Kidney glomerular epithelial cell (primary cell): ENCODE measurements at regions not wholly inside any gene's neighbourhood (a gene's known extent, or its start where the extent isn't known, plus 50 kb on each side); places are given as distances from the start of the nearest gene placed in this dataset.

ENCODE experiments used
- DNase-seq: peaks from one replicate; lab custom pipeline; 2025; lab: John Stamatoyannopoulos, UW

- no peak for DNase-seq
These were observed 89.0 kb upstream of the PTPRR start for GRCh38 chr12:71009430-71010142.

GRCh38 chr12:71008616-71009015, 88.1 kb upstream of the PTPRR start:
- no peak for DNase-seq

GRCh38 chr12:71007781-71008404, 87.4 kb upstream of the PTPRR start:
- no peak for DNase-seq

- DNase-seq: no peak
These were observed 86.5 kb upstream of the PTPRR start for GRCh38 chr12:71007020-71007419.

- no peak for DNase-seq
These were observed 84.6 kb upstream of the PTPRR start for GRCh38 chr12:71005166-71005565.

- no peak for DNase-seq
These were observed 84.0 kb upstream of the PTPRR start for GRCh38 chr12:71004578-71004977.

- no peak for DNase-seq
These were observed 80.2 kb upstream of the PTPRR start for GRCh38 chr12:71000748-71001147.

GRCh38 chr12:71000255-71000654, 79.7 kb upstream of the PTPRR start:
- DNase-seq: no peak

GRCh38 chr12:70994217-70994788, 73.8 kb upstream of the PTPRR start:
- DNase-seq: peak; percentile 21

GRCh38 chr12:70989232-70989631, 68.7 kb upstream of the PTPRR start:
- DNase-seq: no peak

- DNase-seq: no peak
These were observed 65.3 kb upstream of the PTPRR start for GRCh38 chr12:70985850-70986249.

GRCh38 chr12:70983692-70984091, 63.2 kb upstream of the PTPRR start:
- peak; percentile 42 for DNase-seq

GRCh38 chr12:70982991-70983390, 62.5 kb upstream of the PTPRR start:
- DNase-seq: peak; percentile 24

- DNase-seq: no peak
These were observed 61.7 kb upstream of the PTPRR start for GRCh38 chr12:70982286-70982685.

- peak; percentile 42 for DNase-seq
These were observed 50.7 kb upstream of the PTPRR start for GRCh38 chr12:70971001-70971794.
